HG03196 (cell line): ENCODE measurements at regions not wholly inside any gene's neighbourhood (a gene's known extent, or its start where the extent isn't known, plus 50 kb on each side); places are given as distances from the start of the nearest gene placed in this dataset.

Experiments
- ATAC-seq: cut with Tn5 transposase; IDR thresholded peaks from one replicate; pipeline ENCODE4 v1.9.1; 2021; ENCODE audit not compliant: unreplicated experiment

GRCh38 chr1:80961464-80962190 is 839.1 kb upstream of the ADGRL2 start:
- ATAC-seq: no peak

- no peak for ATAC-seq
These were observed 867.4 kb upstream of the ADGRL2 start for GRCh38 chr1:80933346-80933745.

GRCh38 chr1:80931178-80931577 is 869.6 kb upstream of the ADGRL2 start:
- no peak for ATAC-seq

GRCh38 chr1:80929868-80930508 is 870.7 kb upstream of the ADGRL2 start:
- no peak for ATAC-seq

- no peak for ATAC-seq
These were observed 874.2 kb upstream of the ADGRL2 start for GRCh38 chr1:80926531-80926930.

GRCh38 chr1:80925130-80925805 is 875.5 kb upstream of the ADGRL2 start:
- ATAC-seq: no peak

GRCh38 chr1:80924290-80924689 is 876.4 kb upstream of the ADGRL2 start:
- no peak for ATAC-seq

GRCh38 chr1:80922906-80923305 is 877.8 kb upstream of the ADGRL2 start:
- ATAC-seq: no peak

GRCh38 chr1:80919426-80919825 is 881.3 kb upstream of the ADGRL2 start:
- no peak for ATAC-seq

GRCh38 chr1:80918380-80918779 is 882.4 kb upstream of the ADGRL2 start:
- ATAC-seq: no peak

- no peak for ATAC-seq
These were observed 882.9 kb upstream of the ADGRL2 start for GRCh38 chr1:80917826-80918225.

- ATAC-seq: no peak
These were observed 883.5 kb upstream of the ADGRL2 start for GRCh38 chr1:80917225-80917624.

- ATAC-seq: no peak
These were observed 885.2 kb upstream of the ADGRL2 start for GRCh38 chr1:80915491-80915890.

- ATAC-seq: no peak
These were observed 890.3 kb upstream of the ADGRL2 start for GRCh38 chr1:80910426-80910825.

- ATAC-seq: no peak
These were observed 891.5 kb upstream of the ADGRL2 start for GRCh38 chr1:80909172-80909784.

- no peak for ATAC-seq
These were observed 903.9 kb upstream of the ADGRL2 start for GRCh38 chr1:80896781-80897356.

GRCh38 chr1:80894921-80895320 is 905.8 kb upstream of the ADGRL2 start:
- no peak for ATAC-seq

GRCh38 chr1:80893115-80893514 is 907.6 kb upstream of the ADGRL2 start:
- ATAC-seq: no peak

GRCh38 chr1:80892539-80892938 is 908.2 kb upstream of the ADGRL2 start:
- ATAC-seq: no peak

- no peak for ATAC-seq
These were observed 908.9 kb upstream of the ADGRL2 start for GRCh38 chr1:80891871-80892270.

GRCh38 chr1:80882553-80882952 is 918.2 kb upstream of the ADGRL2 start:
- no peak for ATAC-seq
